Spinal cord (tissue), 9 donors: ENCODE measurements at regions not wholly inside any gene's neighbourhood (a gene's known extent, or its start where the extent isn't known, plus 50 kb on each side); places are given as distances from the start of the nearest gene placed in this dataset.

Source experiments
- DNase-seq, 6 donors: peaks; one replicate each; pipeline versions ENCODE4 v3.0.0 to v3.0.0-alpha.2; 2013 to 2015; ENCODE audit warnings: low spot score in 6 of 6, low read depth in 4 of 6
- H3K27ac ChIP-seq: one replicate; pipeline ENCODE4 v1.5.1; 2013; ENCODE audit warnings: low read depth, low read length, control low read depth
- H3K27me3 ChIP-seq: one replicate; pipeline ENCODE4 v1.6.1; 2013; ENCODE audit warnings: low read length; ENCODE audit not compliant: control insufficient read depth, insufficient read depth
- H3K36me3 ChIP-seq: one replicate; pipeline ENCODE4 v1.6.1; 2013; ENCODE audit warnings: low read length; ENCODE audit not compliant: control insufficient read depth, insufficient read depth
- H3K4me1 ChIP-seq: one replicate; pipeline ENCODE4 v1.6.1; 2013; ENCODE audit warnings: low read length; ENCODE audit not compliant: control insufficient read depth, insufficient read depth
- H3K4me3 ChIP-seq: one replicate; pipeline ENCODE4 v1.5.1; 2013; ENCODE audit warnings: low read depth, low read length, control low read depth
- H3K9me3 ChIP-seq: one replicate; pipeline ENCODE4 v1.6.1; 2013; ENCODE audit warnings: low read length; ENCODE audit not compliant: control insufficient read depth, insufficient read depth
- WGBS: methylation state at CpG from one replicate; pipeline ENCODE4 v1.1.5; 2013; ENCODE audit warnings: missing lambda C conversion rate; ENCODE audit not compliant: insufficient coverage; 5-methylcytosine and 5-hydroxymethylcytosine counted together
- donor health status: healthy.

DNA sequence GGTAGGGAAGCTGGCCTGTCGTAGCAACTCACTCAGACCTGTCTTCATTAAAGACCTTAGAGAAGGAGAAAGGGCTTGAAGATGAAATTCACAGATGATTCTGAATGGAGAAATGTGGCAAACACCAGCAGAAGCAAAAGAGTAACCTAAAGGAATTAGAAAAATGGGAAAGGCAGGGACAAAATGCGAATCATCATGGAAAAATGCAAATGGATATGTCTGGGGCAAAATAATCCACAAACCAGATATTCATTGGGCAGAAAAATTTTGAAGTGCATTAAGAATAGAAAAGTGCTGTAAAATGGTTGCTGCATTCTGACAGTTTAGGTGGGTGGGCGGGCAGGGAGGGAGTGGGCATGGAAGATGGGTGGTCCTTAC lies 156.9 kb upstream of the RASGRP1 start:
- H3K36me3 ChIP-seq: no peaks in the 10 kb centered on the region
- H3K9me3 ChIP-seq: no peaks in the 10 kb centered on the region
- no peak for DNase-seq
- WGBS: 89% methylated on average over 3 of the region's 3 CpGs
- H3K27me3 ChIP-seq: no peaks in the 10 kb centered on the region
- no peak overlapping the region for H3K4me3 ChIP-seq
- no peaks in the 10 kb centered on the region for H3K4me1 ChIP-seq
- no peak overlapping the region for H3K27ac ChIP-seq

GRCh38 chr15:38722236-38722635 lies 157.6 kb upstream of the RASGRP1 start:
- no peak for DNase-seq
- H3K36me3 ChIP-seq: no peaks in the 10 kb centered on the region
- H3K27me3 ChIP-seq: no peaks in the 10 kb centered on the region
- no CpG with 5 or more reads among the region's 1 CpG for whole genome bisulfite sequencing
- no peaks in the 10 kb centered on the region for H3K4me1 ChIP-seq
- H3K27ac ChIP-seq: no peak overlapping the region
- no peak overlapping the region for H3K4me3 ChIP-seq
- no peaks in the 10 kb centered on the region for H3K9me3 ChIP-seq

GRCh38 chr15:38724827-38725226 lies 160.2 kb upstream of the RASGRP1 start:
- DNase-seq: no peak
- 96% methylated on average over 2 of the region's 5 CpGs for WGBS

GRCh38 chr15:38726187-38726586 lies 161.6 kb upstream of the RASGRP1 start:
- H3K27me3 ChIP-seq: no peaks in the 10 kb centered on the region
- no peak overlapping the region for H3K4me3 ChIP-seq
- H3K27ac ChIP-seq: no peak overlapping the region
- H3K36me3 ChIP-seq: no peaks in the 10 kb centered on the region
- DNase-seq: no peak
- no peaks in the 10 kb centered on the region for H3K4me1 ChIP-seq
- no peaks in the 10 kb centered on the region for H3K9me3 ChIP-seq
- WGBS: no CpG with 5 or more reads among the region's 1 CpG

More at GRCh38 chr15:38724827-38725226, 160.2 kb upstream of the RASGRP1 start:
- Histone ChIP-seq H3K36me3 (no peaks in the 10 kb centered on the region), H3K9me3 (no peaks in the 10 kb centered on the region), H3K4me3 (no peak overlapping the region), H3K27ac (no peak overlapping the region), H3K27me3 (no peaks in the 10 kb centered on the region), H3K4me1 (no peaks in the 10 kb centered on the region)

DNA sequence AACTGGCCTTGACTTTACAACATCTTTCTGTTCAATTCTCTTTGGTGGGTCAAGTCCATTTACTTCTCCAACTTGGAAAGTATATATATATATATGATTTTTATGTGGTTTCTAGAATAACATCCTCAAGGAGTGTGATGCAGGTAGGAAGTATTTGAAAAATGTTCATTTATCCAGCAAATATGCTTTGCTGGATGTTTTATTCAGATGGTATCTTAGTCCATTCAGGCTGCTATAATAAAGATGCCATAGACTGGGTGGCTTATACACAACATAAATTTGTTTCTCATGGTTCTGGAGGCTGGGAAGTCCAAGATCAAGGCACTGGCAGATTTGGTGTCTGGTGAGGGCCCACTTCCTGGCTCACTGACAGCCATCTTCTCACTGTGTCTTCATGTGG lies 168.7 kb upstream of the RASGRP1 start:
- Histone ChIP-seq H3K27me3 (no peaks in the 10 kb centered on the region), H3K9me3 (no peaks in the 10 kb centered on the region), H3K4me1 (no peaks in the 10 kb centered on the region), H3K4me3 (no peak overlapping the region), H3K36me3 (no peaks in the 10 kb centered on the region), H3K27ac (no peak overlapping the region)
- no peak for DNase-seq

GRCh38 chr15:38740206-38740605 lies 175.6 kb upstream of the RASGRP1 start:
- H3K27ac ChIP-seq: no peak overlapping the region
- WGBS: no CpG with 5 or more reads among the region's 5 CpGs
- no peak overlapping the region for H3K4me3 ChIP-seq
- H3K9me3 ChIP-seq: no peaks in the 10 kb centered on the region
- DNase-seq: no peak
- H3K4me1 ChIP-seq: no peaks in the 10 kb centered on the region
- H3K36me3 ChIP-seq: no peaks in the 10 kb centered on the region
- no peaks in the 10 kb centered on the region for H3K27me3 ChIP-seq

DNA sequence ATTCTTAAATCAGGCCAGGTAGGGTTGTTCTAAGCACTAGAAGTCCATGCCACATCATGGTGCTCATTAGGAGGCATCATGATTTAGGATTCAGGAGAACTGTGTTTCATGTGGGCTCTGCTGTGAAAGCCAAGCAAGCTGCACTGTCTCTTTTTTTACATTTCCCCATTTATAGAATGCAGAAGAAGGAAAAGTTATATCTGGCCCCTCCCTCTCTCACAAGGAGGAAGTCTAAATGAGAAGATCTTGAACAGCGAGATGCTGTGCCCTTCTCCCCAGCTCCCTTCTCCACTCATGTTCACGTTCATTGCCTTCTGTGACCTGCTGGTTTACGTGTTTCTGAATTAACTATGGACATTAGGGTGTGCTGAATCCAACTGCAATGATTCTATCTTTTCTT lies 178.5 kb upstream of the RASGRP1 start:
- no peak for DNase-seq
- no peak overlapping the region for H3K4me3 ChIP-seq
- no peak overlapping the region for H3K27ac ChIP-seq
- H3K4me1 ChIP-seq: no peaks in the 10 kb centered on the region
- WGBS: no CpG with 5 or more reads among the region's 3 CpGs
- no peaks in the 10 kb centered on the region for H3K27me3 ChIP-seq
- no peaks in the 10 kb centered on the region for H3K36me3 ChIP-seq
- H3K9me3 ChIP-seq: no peaks in the 10 kb centered on the region

DNA sequence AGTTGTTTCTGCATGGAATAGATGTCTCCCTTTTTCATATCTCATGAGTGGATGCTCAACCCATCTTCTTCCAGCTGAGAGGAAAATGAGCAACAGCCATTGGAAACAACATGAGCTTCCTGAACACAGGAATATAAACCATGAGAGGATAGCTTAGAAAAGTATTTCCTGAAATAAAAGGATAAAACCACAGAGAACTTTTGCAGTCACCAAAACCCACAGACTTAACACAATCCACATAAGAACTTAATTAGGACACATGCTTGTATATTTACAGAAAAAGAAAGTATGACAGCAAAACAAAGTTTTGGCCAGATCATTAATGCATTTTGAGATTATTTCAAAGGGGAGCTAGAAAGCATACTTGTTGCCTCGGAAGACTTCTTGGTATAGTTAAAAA lies 180.5 kb upstream of the RASGRP1 start:
- no CpG with 5 or more reads among the region's 1 CpG for WGBS
- Histone ChIP-seq H3K4me3 (no peak overlapping the region), H3K4me1 (no peaks in the 10 kb centered on the region), H3K27ac (no peak overlapping the region), H3K9me3 (no peaks in the 10 kb centered on the region), H3K36me3 (no peaks in the 10 kb centered on the region), H3K27me3 (no peaks in the 10 kb centered on the region)
- DNase-seq: no peak

GRCh38 chr15:38745626-38746025 lies 181.0 kb upstream of the RASGRP1 start:
- DNase-seq: no peak
- Histone ChIP-seq H3K4me3 (no peak overlapping the region), H3K9me3 (no peaks in the 10 kb centered on the region), H3K27me3 (no peaks in the 10 kb centered on the region), H3K4me1 (no peaks in the 10 kb centered on the region), H3K36me3 (no peaks in the 10 kb centered on the region), H3K27ac (no peak overlapping the region)
- no CpG with 5 or more reads among the region's 3 CpGs for WGBS

- H3K27me3 ChIP-seq: no peaks in the 10 kb centered on the region
- WGBS: 89% methylated on average over 1 of the region's 1 CpG
- no peaks in the 10 kb centered on the region for H3K4me1 ChIP-seq
- H3K36me3 ChIP-seq: no peaks in the 10 kb centered on the region
- H3K9me3 ChIP-seq: no peaks in the 10 kb centered on the region
- DNase-seq: no peak
- no peak overlapping the region for H3K27ac ChIP-seq
- H3K4me3 ChIP-seq: no peak overlapping the region
Measured at GRCh38 chr15:38746211-38746610, 181.6 kb upstream of the RASGRP1 start.
